ENCODE measurements at regions not wholly inside any gene's neighbourhood (a gene's known extent, or its start where the extent isn't known, plus 50 kb on each side); places are given as distances from the start of the nearest gene placed in this dataset.

DNA sequence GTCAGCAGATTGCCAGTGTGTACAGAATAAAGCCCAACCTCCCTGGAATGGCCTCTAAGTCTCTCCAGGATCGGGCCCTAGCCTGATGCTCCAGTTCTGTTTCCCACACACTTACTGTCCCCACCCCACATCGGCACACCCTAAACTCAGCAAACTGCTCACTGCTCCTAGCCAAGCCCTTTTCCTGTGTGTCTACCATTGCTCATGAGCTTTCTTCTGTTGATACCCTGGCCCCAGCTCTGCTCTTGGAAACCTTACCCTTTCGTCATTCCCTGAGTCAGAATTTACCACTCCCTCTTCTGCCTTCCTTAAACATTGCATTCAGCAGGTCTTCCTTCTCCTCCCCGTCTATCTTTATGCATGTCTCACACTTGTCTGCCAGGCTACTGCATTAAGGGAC is 158.9 kb downstream of the TMX1 start (continued):
- TF ChIP-seq, protein P1, sequence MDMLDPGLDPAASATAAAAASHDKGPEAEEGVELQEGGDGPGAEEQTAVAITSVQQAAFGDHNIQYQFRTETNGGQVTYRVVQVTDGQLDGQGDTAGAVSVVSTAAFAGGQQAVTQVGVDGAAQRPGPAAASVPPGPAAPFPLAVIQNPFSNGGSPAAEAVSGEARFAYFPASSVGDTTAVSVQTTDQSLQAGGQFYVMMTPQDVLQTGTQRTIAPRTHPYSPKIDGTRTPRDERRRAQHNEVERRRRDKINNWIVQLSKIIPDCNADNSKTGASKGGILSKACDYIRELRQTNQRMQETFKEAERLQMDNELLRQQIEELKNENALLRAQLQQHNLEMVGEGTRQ (IDR thresholded peaks at IDR 0.05; ENCODE audit: borderline replicate concordance, low read depth, low read length) = no peak
- TF ChIP-seq SMC3 (IDR thresholded peaks at IDR 0.05; ENCODE audit: low read depth, low read length) = no peak

DNA sequence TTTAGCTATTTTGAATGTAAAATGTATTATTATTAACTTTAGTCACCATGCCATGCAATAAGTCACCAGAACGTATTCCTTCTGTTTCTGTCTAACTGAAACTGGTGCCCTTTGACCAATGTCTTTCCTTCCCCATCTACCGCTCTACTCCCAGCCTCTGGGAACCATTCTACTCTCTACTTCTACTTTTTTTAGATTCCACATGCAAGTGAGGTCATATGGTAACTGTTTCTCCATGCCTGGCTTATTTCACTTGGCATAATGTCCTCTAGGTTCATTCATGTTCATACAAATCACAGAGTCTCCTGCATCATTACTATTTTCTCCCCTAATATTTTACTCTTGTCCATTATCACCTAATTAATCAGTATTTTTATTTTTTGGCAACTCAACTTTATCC is 160.1 kb downstream of the TMX1 start:
- no peak for DNase-seq
- Histone ChIP-seq H3K9ac (no peak overlapping the region), H3K27me3 (ENCODE audit: insufficient read depth) (no peaks in the 10 kb centered on the region), H3K9me2 (no peaks in the 10 kb centered on the region), H3K79me2 (ENCODE audit: insufficient read depth) (no peaks in the 10 kb centered on the region; the same call in 1 of the 2 replicates), H3K36me3 (replicated peaks in 1 of 2; ENCODE audit: control insufficient read depth in 1 of 2, insufficient read depth in 2 of 2, low read length in 1 of 2) (no peaks in the 10 kb centered on the region), H3K9me3 (no peaks in the 10 kb centered on the region), H4K20me1 (ENCODE audit: insufficient read depth) (no peaks in the 10 kb centered on the region), H3K4me3 (ENCODE audit: low read depth in 2 of 2, low read length in 1 of 2) (no peak overlapping the region), H3K4me1 (ENCODE audit: control insufficient read depth in 1 of 2, insufficient read depth in 2 of 2, low read depth in 1 of 2, low read length in 1 of 2) (peaks cover 23 to 31% of the 10 kb centered on the region in 2 experiments), H2AFZ (ENCODE audit: low read depth) (no peak overlapping the region), H3K27ac (ENCODE audit: low read depth in 2 of 2, low read length in 1 of 2) (peak overlapping the region; percentile 50 to 99; a peak in 3 of 4 replicates), H3K4me2 (no peak overlapping the region), H3F3A (replicated peaks; ENCODE audit: insufficient read depth) (peaks cover 41% of the 10 kb centered on the region)
- CTCF ChIA-PET = no interaction called here
- no peak for TF ChIP-seq SIN3A (IDR thresholded peaks at IDR 0.05; ENCODE audit: borderline replicate concordance, low read depth, low read length)
- TF ChIP-seq RAD21 (IDR thresholded peaks at IDR 0.05; ENCODE audit: low read length) = no peak
- no peak for TF ChIP-seq ELF1 (IDR thresholded peaks at IDR 0.05)
- no peak for TF ChIP-seq SMC3 (IDR thresholded peaks at IDR 0.05; ENCODE audit: low read depth, low read length)
- TF ChIP-seq RFX5 (IDR thresholded peaks at IDR 0.05; ENCODE audit: low read length) = no peak
- no peak for TF ChIP-seq YY1 (IDR thresholded peaks at IDR 0.05; ENCODE audit: low read depth)
- no peak for TF ChIP-seq EZH2phosphoT487 (IDR thresholded peaks at IDR 0.05; ENCODE audit: borderline replicate concordance, low read depth)
- TF ChIP-seq, protein P2, sequence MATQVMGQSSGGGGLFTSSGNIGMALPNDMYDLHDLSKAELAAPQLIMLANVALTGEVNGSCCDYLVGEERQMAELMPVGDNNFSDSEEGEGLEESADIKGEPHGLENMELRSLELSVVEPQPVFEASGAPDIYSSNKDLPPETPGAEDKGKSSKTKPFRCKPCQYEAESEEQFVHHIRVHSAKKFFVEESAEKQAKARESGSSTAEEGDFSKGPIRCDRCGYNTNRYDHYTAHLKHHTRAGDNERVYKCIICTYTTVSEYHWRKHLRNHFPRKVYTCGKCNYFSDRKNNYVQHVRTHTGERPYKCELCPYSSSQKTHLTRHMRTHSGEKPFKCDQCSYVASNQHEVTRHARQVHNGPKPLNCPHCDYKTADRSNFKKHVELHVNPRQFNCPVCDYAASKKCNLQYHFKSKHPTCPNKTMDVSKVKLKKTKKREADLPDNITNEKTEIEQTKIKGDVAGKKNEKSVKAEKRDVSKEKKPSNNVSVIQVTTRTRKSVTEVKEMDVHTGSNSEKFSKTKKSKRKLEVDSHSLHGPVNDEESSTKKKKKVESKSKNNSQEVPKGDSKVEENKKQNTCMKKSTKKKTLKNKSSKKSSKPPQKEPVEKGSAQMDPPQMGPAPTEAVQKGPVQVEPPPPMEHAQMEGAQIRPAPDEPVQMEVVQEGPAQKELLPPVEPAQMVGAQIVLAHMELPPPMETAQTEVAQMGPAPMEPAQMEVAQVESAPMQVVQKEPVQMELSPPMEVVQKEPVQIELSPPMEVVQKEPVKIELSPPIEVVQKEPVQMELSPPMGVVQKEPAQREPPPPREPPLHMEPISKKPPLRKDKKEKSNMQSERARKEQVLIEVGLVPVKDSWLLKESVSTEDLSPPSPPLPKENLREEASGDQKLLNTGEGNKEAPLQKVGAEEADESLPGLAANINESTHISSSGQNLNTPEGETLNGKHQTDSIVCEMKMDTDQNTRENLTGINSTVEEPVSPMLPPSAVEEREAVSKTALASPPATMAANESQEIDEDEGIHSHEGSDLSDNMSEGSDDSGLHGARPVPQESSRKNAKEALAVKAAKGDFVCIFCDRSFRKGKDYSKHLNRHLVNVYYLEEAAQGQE (IDR thresholded peaks at IDR 0.05; ENCODE audit: low read depth, low read length) = no peak
- TF ChIP-seq JUND (IDR thresholded peaks at IDR 0.05) = no peak
- TF ChIP-seq POLR2AphosphoS5 (IDR thresholded peaks at IDR 0.05; ENCODE audit: low read depth, low read length) = no peak
- no peak for TF ChIP-seq FOSL2 (IDR thresholded peaks at IDR 0.05; ENCODE audit: borderline replicate concordance, low read depth)
- WGBS (ENCODE audit: low lambda C conversion rate) = 89% methylated on average over 2 of the region's 2 CpGs
- POLR2A ChIA-PET = no interaction called here

DNA sequence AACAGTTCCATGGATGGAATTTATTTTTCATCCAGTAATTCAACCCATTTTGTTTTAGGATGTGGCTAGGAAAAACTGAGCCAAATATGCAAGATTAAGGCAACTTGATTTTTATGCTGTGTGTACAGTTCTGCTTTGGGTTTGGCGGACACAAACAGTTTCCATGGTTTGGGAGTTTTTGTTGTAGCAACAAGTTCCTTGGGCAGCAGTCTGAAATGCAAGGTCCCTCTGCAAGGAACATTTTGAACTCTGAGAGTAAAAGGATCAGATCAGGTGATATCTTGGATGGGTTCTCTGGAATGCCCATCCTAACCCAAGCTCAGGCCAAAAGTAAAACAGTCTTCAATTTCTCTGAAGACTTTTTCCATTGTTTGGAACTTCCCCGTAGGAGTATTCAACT is 161.2 kb downstream of the TMX1 start:
- Histone ChIP-seq H3K79me2 (ENCODE audit: insufficient read depth) (no peaks in the 10 kb centered on the region; the same call in 1 of the 2 replicates), H3K27me3 (ENCODE audit: insufficient read depth) (no peaks in the 10 kb centered on the region), H3F3A (replicated peaks; ENCODE audit: insufficient read depth) (peaks cover 33% of the 10 kb centered on the region), H4K20me1 (ENCODE audit: insufficient read depth) (no peaks in the 10 kb centered on the region), H3K36me3 (replicated peaks in 1 of 2; ENCODE audit: control insufficient read depth in 1 of 2, insufficient read depth in 2 of 2, low read length in 1 of 2) (no peaks in the 10 kb centered on the region), H3K9me2 (no peaks in the 10 kb centered on the region), H2AFZ (ENCODE audit: low read depth) (no peak overlapping the region), H3K4me1 (ENCODE audit: control insufficient read depth in 1 of 2, insufficient read depth in 2 of 2, low read depth in 1 of 2, low read length in 1 of 2) (peaks cover 12 to 25% of the 10 kb centered on the region in 2 experiments), H3K4me3 (ENCODE audit: low read depth in 2 of 2, low read length in 1 of 2) (no peak overlapping the region), H3K9ac (no peak overlapping the region), H3K9me3 (no peaks in the 10 kb centered on the region), H3K4me2 (no peak overlapping the region), H3K27ac (ENCODE audit: low read depth in 2 of 2, low read length in 1 of 2) (no peak overlapping the region; a peak in 1 of 4 replicates)
- POLR2A ChIA-PET = no interaction called here
- WGBS (ENCODE audit: low lambda C conversion rate) = 94% methylated on average over 2 of the region's 2 CpGs
- CTCF ChIA-PET = no interaction called here
- TF ChIP-seq FOXJ3 (CRISPR knock-in tag; IDR thresholded peaks at IDR 0.05) (no peak), FOSL2 (IDR thresholded peaks at IDR 0.05; ENCODE audit: borderline replicate concordance, low read depth) (no peak), POLR2AphosphoS5 (IDR thresholded peaks at IDR 0.05; ENCODE audit: low read depth, low read length) (no peak), GATA2 (CRISPR knock-in tag; IDR thresholded peaks at IDR 0.05) (no peak), SMC3 (IDR thresholded peaks at IDR 0.05; ENCODE audit: low read depth, low read length) (no peak), RXRA (IDR thresholded peaks at IDR 0.05; ENCODE audit: borderline replicate concordance, low read depth) (no peak), EP300 (IDR thresholded peaks at IDR 0.05; ENCODE audit: borderline replicate concordance in 1 of 2, low read depth in 1 of 2, low read length in 1 of 2) (no peak)
- TF ChIP-seq, protein P3, sequence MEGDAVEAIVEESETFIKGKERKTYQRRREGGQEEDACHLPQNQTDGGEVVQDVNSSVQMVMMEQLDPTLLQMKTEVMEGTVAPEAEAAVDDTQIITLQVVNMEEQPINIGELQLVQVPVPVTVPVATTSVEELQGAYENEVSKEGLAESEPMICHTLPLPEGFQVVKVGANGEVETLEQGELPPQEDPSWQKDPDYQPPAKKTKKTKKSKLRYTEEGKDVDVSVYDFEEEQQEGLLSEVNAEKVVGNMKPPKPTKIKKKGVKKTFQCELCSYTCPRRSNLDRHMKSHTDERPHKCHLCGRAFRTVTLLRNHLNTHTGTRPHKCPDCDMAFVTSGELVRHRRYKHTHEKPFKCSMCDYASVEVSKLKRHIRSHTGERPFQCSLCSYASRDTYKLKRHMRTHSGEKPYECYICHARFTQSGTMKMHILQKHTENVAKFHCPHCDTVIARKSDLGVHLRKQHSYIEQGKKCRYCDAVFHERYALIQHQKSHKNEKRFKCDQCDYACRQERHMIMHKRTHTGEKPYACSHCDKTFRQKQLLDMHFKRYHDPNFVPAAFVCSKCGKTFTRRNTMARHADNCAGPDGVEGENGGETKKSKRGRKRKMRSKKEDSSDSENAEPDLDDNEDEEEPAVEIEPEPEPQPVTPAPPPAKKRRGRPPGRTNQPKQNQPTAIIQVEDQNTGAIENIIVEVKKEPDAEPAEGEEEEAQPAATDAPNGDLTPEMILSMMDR (IDR thresholded peaks at IDR 0.05) = no peak
- TF ChIP-seq, protein P1 (IDR thresholded peaks at IDR 0.05; ENCODE audit: borderline replicate concordance, low read depth, low read length) = no peak
- DNase-seq = no peak

All from SK-N-SH (cell line).